ENCODE measurements at regions not wholly inside any gene's neighbourhood (a gene's known extent, or its start where the extent isn't known, plus 50 kb on each side); places are given as distances from the start of the nearest gene placed in this dataset.

DNA sequence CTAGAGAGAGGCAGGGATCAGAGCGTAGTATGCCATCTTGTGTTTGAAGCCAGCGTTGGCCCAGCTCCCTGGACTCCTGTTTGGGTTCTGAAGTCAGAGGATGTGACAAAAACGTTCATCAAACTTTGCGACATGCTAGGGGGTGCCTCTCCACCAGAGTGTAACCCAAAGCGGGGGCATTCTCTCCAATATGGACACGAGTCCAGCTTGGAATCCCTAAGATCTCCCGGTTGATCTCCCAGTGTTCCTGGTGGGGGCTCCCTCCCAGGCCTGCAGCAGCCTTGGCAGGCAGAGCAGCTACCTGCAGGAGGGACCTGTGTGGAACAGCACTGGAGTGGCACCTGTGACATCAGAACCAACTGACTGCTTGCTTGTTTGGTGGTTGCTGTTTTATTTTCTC is 218.8 kb upstream of the ECI2 start:
- TF ChIP-seq TAF1 (IDR thresholded peaks at IDR 0.05; ENCODE audit: borderline replicate concordance, insufficient read depth, low read length) (no peak), POLR2AphosphoS5 (IDR thresholded peaks at IDR 0.05; ENCODE audit: low read depth, low read length) (no peak), SIN3A (IDR thresholded peaks at IDR 0.05; ENCODE audit: borderline replicate concordance, insufficient read depth, low read length) (no peak)
- TF ChIP-seq, protein P1, sequence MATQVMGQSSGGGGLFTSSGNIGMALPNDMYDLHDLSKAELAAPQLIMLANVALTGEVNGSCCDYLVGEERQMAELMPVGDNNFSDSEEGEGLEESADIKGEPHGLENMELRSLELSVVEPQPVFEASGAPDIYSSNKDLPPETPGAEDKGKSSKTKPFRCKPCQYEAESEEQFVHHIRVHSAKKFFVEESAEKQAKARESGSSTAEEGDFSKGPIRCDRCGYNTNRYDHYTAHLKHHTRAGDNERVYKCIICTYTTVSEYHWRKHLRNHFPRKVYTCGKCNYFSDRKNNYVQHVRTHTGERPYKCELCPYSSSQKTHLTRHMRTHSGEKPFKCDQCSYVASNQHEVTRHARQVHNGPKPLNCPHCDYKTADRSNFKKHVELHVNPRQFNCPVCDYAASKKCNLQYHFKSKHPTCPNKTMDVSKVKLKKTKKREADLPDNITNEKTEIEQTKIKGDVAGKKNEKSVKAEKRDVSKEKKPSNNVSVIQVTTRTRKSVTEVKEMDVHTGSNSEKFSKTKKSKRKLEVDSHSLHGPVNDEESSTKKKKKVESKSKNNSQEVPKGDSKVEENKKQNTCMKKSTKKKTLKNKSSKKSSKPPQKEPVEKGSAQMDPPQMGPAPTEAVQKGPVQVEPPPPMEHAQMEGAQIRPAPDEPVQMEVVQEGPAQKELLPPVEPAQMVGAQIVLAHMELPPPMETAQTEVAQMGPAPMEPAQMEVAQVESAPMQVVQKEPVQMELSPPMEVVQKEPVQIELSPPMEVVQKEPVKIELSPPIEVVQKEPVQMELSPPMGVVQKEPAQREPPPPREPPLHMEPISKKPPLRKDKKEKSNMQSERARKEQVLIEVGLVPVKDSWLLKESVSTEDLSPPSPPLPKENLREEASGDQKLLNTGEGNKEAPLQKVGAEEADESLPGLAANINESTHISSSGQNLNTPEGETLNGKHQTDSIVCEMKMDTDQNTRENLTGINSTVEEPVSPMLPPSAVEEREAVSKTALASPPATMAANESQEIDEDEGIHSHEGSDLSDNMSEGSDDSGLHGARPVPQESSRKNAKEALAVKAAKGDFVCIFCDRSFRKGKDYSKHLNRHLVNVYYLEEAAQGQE (IDR thresholded peaks at IDR 0.05; ENCODE audit: insufficient read depth in 1 of 2, low read depth in 2 of 2, low read length in 2 of 2) = no peak

All from PFSK-1 (cell line).